EH (cell line): ENCODE measurements at regions not wholly inside any gene's neighbourhood (a gene's known extent, or its start where the extent isn't known, plus 50 kb on each side); places are given as distances from the start of the nearest gene placed in this dataset.

Experiments
- DNase-seq: peaks from one replicate; pipeline ENCODE4 v3.0.0-alpha.2; 2015; ENCODE audit warnings: low read depth

GRCh38 chr17:77458202-77459017 lies 317.6 kb downstream of the SEC14L1 start:
- DNase-seq, result no peak

GRCh38 chr17:77459018-77459755 lies 318.4 kb downstream of the SEC14L1 start:
- DNase-seq, result no peak

- DNase-seq, result peak; percentile 25
Measured at GRCh38 chr17:77460514-77461046, 319.8 kb downstream of the SEC14L1 start.

GRCh38 chr17:77461277-77462057 lies 320.7 kb downstream of the SEC14L1 start:
- no peak for DNase-seq

- no peak for DNase-seq
Measured at GRCh38 chr17:77462090-77462489, 321.3 kb downstream of the SEC14L1 start.

- no peak for DNase-seq
Measured at GRCh38 chr17:77462553-77463497, 322.1 kb downstream of the SEC14L1 start.

GRCh38 chr17:77464988-77465357 lies 324.2 kb downstream of the SEC14L1 start:
- DNase-seq, result no peak

- DNase-seq, result peak; percentile 79
Measured at GRCh38 chr17:77465358-77466041, 324.7 kb downstream of the SEC14L1 start.

- DNase-seq, result no peak
Measured at GRCh38 chr17:77466140-77466539, 325.4 kb downstream of the SEC14L1 start.

GRCh38 chr17:77466596-77467223 lies 325.9 kb downstream of the SEC14L1 start:
- no peak for DNase-seq

- DNase-seq, result no peak
Measured at GRCh38 chr17:77467521-77467920, 326.8 kb downstream of the SEC14L1 start.

- DNase-seq, result no peak
Measured at GRCh38 chr17:77468897-77469296, 328.1 kb downstream of the SEC14L1 start.

GRCh38 chr17:77470330-77470786 lies 329.6 kb downstream of the SEC14L1 start:
- no peak for DNase-seq

- DNase-seq, result peak; percentile 74
Measured at GRCh38 chr17:77470800-77471733, 330.3 kb downstream of the SEC14L1 start.

- peak; percentile 82 for DNase-seq
Measured at GRCh38 chr17:77471984-77472461, 331.3 kb downstream of the SEC14L1 start.

- peak; percentile 59 for DNase-seq
Measured at GRCh38 chr17:77472468-77473310, 331.9 kb downstream of the SEC14L1 start.

- peak; percentile 64 for DNase-seq
Measured at GRCh38 chr17:77473615-77474226, 333.0 kb downstream of the SEC14L1 start.
